ENCODE measurements at regions not wholly inside any gene's neighbourhood (a gene's known extent, or its start where the extent isn't known, plus 50 kb on each side); places are given as distances from the start of the nearest gene placed in this dataset.

DNA sequence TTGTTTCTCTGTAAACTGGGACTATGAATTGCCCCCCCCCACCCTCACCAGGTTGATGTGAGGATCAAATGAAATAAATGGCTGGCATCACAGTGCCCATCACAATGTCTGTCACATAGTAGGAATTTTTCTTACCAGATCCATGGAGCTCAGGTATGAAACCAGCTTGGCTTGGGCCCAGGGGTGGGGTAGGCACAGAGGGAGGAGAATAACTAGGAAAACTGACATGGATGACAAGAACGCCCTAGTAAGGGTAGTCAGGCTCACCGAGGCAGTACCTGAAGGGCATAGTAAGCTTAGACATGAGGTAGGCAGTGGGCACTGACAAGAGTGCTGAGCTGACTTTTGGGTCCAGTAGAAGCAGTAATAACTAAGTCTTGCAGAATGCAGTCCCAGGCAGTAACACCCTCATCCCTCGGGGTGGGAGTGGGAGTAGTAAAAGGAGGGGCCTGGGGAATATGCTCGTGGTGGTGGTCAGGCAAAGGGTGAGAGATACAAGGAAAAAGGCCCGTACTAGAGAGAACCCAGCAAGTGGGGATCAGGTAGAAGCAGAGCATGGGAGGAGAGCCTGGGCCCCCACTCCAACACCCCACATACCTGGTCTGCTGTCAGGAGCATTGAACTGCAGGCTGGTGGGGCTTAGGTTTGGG lies 155.9 kb upstream of the PJA1 start:
- Mint-ChIP-seq H3K27ac (ENCODE audit: unreplicated experiment) (no peak overlapping the region), H3K27me3 (ENCODE audit: unreplicated experiment) (no peaks in the 10 kb centered on the region), H3K4me1 (ENCODE audit: unreplicated experiment) (no peaks in the 10 kb centered on the region), H3K9me3 (ENCODE audit: unreplicated experiment) (peaks cover 4% of the 10 kb centered on the region), H3K36me3 (ENCODE audit: unreplicated experiment) (no peaks in the 10 kb centered on the region), H3K4me3 (ENCODE audit: unreplicated experiment) (no peak overlapping the region)
- TF ChIP-seq, protein P1, sequence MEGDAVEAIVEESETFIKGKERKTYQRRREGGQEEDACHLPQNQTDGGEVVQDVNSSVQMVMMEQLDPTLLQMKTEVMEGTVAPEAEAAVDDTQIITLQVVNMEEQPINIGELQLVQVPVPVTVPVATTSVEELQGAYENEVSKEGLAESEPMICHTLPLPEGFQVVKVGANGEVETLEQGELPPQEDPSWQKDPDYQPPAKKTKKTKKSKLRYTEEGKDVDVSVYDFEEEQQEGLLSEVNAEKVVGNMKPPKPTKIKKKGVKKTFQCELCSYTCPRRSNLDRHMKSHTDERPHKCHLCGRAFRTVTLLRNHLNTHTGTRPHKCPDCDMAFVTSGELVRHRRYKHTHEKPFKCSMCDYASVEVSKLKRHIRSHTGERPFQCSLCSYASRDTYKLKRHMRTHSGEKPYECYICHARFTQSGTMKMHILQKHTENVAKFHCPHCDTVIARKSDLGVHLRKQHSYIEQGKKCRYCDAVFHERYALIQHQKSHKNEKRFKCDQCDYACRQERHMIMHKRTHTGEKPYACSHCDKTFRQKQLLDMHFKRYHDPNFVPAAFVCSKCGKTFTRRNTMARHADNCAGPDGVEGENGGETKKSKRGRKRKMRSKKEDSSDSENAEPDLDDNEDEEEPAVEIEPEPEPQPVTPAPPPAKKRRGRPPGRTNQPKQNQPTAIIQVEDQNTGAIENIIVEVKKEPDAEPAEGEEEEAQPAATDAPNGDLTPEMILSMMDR (IDR thresholded peaks at IDR 0.05) = no peak
- DNase-seq (ENCODE audit: extremely low spot score, unreplicated experiment) = peak; percentile 54

DNA sequence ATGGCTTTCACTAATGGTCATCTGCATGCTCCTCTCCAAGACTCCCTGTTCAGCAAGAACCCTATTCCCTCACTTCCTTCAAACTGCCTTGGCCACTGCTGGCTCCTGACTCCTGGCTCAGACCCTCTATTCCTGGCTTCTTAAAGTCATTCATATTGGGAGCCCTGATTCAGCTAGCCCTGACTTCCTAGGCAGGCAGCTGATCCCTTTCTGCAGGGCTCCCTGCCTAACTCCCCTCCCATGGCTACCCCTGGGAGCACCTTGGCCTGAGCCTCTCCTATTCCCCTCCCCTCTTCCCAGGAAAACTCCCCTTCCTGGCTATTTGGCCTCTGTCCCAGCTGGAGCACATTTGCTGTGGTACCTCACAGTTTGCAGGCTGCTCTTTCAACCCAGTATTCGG lies 154.9 kb upstream of the PJA1 start:
- no peaks in the 10 kb centered on the region for H3K9me3 Mint-ChIP-seq (ENCODE audit: unreplicated experiment)
- no peak overlapping the region for H3K27ac Mint-ChIP-seq (ENCODE audit: unreplicated experiment)
- TF ChIP-seq, protein P1 (IDR thresholded peaks at IDR 0.05) = no peak
- no peaks in the 10 kb centered on the region for H3K4me1 Mint-ChIP-seq (ENCODE audit: unreplicated experiment)
- H3K4me3 Mint-ChIP-seq (ENCODE audit: unreplicated experiment) = no peak overlapping the region
- peak; percentile 66 for DNase-seq (ENCODE audit: extremely low spot score, unreplicated experiment)
- H3K27me3 Mint-ChIP-seq (ENCODE audit: unreplicated experiment) = no peaks in the 10 kb centered on the region
- no peaks in the 10 kb centered on the region for H3K36me3 Mint-ChIP-seq (ENCODE audit: unreplicated experiment)

DNA sequence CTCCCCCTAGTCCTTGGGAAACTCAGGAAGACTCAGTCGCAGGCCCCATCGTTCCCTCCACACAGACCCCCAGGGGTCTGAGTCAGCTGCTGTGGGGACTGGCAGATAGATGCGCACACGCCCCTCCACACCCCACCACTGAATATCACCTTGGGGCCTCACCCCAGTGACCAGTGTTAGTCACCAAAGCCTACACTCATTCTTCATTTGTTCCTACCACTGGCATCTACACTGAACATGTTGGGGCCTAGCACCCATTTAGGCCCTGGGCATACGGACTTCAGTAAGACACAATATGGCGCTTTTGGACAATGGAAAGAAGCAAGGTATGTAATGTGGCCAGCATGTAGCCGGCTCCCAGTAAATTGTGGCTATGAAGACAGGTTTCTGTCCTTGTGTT lies 154.1 kb upstream of the PJA1 start:
- DNase-seq (ENCODE audit: extremely low spot score, unreplicated experiment) = no peak
- H3K4me3 Mint-ChIP-seq (ENCODE audit: unreplicated experiment) = no peak overlapping the region
- H3K27ac Mint-ChIP-seq (ENCODE audit: unreplicated experiment) = no peak overlapping the region
- H3K27me3 Mint-ChIP-seq (ENCODE audit: unreplicated experiment) = no peaks in the 10 kb centered on the region
- no peaks in the 10 kb centered on the region for H3K36me3 Mint-ChIP-seq (ENCODE audit: unreplicated experiment)
- H3K9me3 Mint-ChIP-seq (ENCODE audit: unreplicated experiment) = no peaks in the 10 kb centered on the region
- TF ChIP-seq, protein P1 (IDR thresholded peaks at IDR 0.05) = no peak
- no peaks in the 10 kb centered on the region for H3K4me1 Mint-ChIP-seq (ENCODE audit: unreplicated experiment)

DNA sequence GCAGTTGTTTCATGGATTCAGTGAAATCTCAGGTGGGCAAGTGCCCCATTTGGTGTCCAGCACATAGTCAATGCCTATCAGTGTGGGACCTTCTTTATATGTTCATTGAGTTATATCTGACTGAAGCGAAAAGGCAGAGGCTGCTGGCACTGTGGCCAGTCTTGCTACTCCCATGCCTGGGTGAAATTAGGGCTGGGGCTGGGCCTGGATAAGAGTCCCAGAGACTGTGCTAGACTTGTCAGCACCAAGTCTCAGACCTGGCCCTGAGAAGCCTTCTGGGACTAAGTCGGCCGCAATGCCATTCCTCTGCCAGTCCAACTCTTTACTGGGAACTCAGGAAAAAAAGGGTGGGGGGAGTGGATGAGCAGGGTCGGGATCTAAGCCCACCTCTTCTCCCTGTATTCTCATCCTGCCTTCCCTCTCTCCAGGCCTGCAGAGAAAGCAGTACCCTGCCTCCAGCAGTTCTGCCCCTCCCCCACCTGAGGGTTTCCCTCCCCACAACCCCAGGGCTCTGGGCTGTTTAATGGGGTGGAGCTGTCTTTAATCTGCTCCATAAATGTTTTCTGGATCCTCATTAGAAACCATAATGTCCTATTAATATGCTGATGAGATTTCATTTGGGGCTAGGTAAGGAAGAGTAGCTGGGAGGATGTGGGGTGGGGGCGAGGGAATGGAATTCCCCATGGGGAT lies 153.5 kb upstream of the PJA1 start:
- no peak overlapping the region for H3K4me3 Mint-ChIP-seq (ENCODE audit: unreplicated experiment)
- no peaks in the 10 kb centered on the region for H3K36me3 Mint-ChIP-seq (ENCODE audit: unreplicated experiment)
- TF ChIP-seq, protein P1 (IDR thresholded peaks at IDR 0.05) = no peak
- H3K27me3 Mint-ChIP-seq (ENCODE audit: unreplicated experiment) = no peaks in the 10 kb centered on the region
- no peaks in the 10 kb centered on the region for H3K4me1 Mint-ChIP-seq (ENCODE audit: unreplicated experiment)
- DNase-seq (ENCODE audit: extremely low spot score, unreplicated experiment) = peak; percentile 71
- H3K9me3 Mint-ChIP-seq (ENCODE audit: unreplicated experiment) = no peaks in the 10 kb centered on the region
- no peak overlapping the region for H3K27ac Mint-ChIP-seq (ENCODE audit: unreplicated experiment)

DNA sequence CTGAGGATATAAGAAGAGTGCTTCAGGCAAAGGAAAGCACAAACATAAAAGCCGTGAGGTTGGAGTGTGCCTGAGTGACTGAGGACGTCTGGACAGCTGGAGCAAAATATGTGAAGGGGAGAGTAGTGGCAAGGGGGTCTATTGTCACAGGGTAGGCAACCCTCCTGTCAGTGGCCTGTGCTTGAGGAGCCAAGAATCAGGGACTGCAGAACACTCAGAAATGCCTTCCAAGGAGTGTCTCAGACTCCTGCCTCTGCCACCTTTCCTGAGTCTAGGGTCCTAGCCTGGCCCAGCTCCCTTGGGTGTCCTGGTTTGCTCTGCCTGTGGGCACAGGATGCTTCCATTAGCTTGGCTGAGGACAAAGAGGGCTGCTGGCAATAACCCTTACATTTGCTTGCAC lies 152.5 kb upstream of the PJA1 start:
- no peak overlapping the region for H3K4me3 Mint-ChIP-seq (ENCODE audit: unreplicated experiment)
- H3K27ac Mint-ChIP-seq (ENCODE audit: unreplicated experiment) = no peak overlapping the region
- H3K36me3 Mint-ChIP-seq (ENCODE audit: unreplicated experiment) = no peaks in the 10 kb centered on the region
- peak; percentile 59 for DNase-seq (ENCODE audit: extremely low spot score, unreplicated experiment)
- H3K9me3 Mint-ChIP-seq (ENCODE audit: unreplicated experiment) = no peaks in the 10 kb centered on the region
- TF ChIP-seq, protein P1 (IDR thresholded peaks at IDR 0.05) = no peak
- H3K27me3 Mint-ChIP-seq (ENCODE audit: unreplicated experiment) = no peaks in the 10 kb centered on the region
- no peaks in the 10 kb centered on the region for H3K4me1 Mint-ChIP-seq (ENCODE audit: unreplicated experiment)
